ENCODE measurements at regions not wholly inside any gene's neighbourhood (a gene's known extent, or its start where the extent isn't known, plus 50 kb on each side); places are given as distances from the start of the nearest gene placed in this dataset.

DNA sequence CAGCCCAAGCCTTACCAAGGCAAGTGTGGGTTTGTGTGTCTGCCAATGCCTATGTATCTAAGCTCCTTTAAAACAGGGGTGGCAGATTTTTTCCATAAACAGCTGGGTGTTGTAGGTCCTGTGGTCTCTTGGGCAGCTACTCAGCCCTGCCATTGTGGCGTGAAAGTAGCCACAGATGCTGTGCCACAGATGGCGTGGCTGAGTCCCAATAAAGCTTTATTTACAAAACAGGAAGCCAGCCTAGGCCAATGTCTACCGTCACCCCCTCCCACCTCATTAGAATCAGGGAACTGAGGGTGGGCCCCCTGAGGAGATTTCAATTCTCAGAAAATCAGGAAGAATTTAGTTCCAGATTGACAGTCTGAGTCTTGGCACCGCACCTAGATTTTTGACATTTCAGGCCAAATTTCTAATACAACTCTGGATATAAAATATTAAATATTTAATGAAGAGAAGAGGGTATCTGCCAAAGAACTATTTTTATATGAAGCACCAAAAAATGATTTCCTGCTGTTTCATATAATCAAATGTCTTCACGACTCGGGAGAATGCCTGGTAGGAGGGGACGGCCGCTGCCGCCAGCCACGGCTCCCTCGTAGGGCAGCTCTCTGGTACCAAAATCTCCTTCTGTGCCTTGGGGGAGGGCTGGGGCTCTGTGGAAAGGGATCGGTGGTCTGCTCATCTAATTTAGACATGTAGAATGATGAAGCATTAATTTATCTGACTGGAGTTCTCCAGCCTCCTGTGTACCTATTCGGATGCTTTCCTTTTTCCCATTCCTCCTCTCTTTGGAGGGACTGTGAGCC lies 420.9 kb downstream of the IRX2 start:
- TF ChIP-seq CTCF (IDR thresholded peaks at IDR 0.05): no peak
- no peak for TF ChIP-seq POLR2AphosphoS5 (IDR thresholded peaks at IDR 0.05)

Data from suprapubic skin (tissue), 3 donors.